DOHH2 (cell line): ENCODE measurements at regions not wholly inside any gene's neighbourhood (a gene's known extent, or its start where the extent isn't known, plus 50 kb on each side); places are given as distances from the start of the nearest gene placed in this dataset.

ENCODE experiments used
- H3F3A ChIP-seq: fragments of 200-600 bp; sonication (generic), shearing (Covaris generic); 2 replicates; pipeline ENCODE4 v1.6.0; 2016; ENCODE audit warnings: antibody characterized with exemption, mild to moderate bottlenecking; ENCODE audit not compliant: control insufficient read depth, insufficient read depth
- H3K27ac ChIP-seq: fragments of 200-600 bp; sonication (generic); 2 replicates; pipeline ENCODE4 v1.5.1; 2014; ENCODE audit warnings: low read depth, mild to moderate bottlenecking, low read length, moderate library complexity
- H3K27me3 ChIP-seq: fragments of 200-600 bp; sonication (generic); 2 replicates; pipeline ENCODE4 v1.6.1; 2014; ENCODE audit warnings: mild to moderate bottlenecking, low read length, mixed read lengths; ENCODE audit not compliant: control insufficient read depth
- H3K36me3 ChIP-seq: fragments of 200-600 bp; sonication (generic); 2 replicates; pipeline ENCODE4 v1.6.1; 2014; ENCODE audit warnings: mild to moderate bottlenecking, low read length, moderate library complexity, mixed read lengths; ENCODE audit not compliant: control insufficient read depth
- H3K4me1 ChIP-seq: fragments of 200-600 bp; sonication (generic); 2 replicates; pipeline ENCODE4 v1.6.1; 2014; ENCODE audit warnings: mild to moderate bottlenecking, low read length, mixed read lengths; ENCODE audit not compliant: control insufficient read depth
- H3K4me2 ChIP-seq: fragments of 200-600 bp; sonication (generic); 2 replicates; pipeline ENCODE4 v1.6.0; 2014; ENCODE audit warnings: mild to moderate bottlenecking, low read length, moderate library complexity
- H3K4me3 ChIP-seq: fragments of 200-600 bp; sonication (generic); 2 replicates; pipeline ENCODE4 v1.5.1; 2014; ENCODE audit warnings: mild to moderate bottlenecking, low read length, mixed read lengths
- H3K79me2 ChIP-seq: fragments of 200-600 bp; sonication (generic); 2 replicates; pipeline ENCODE4 v1.6.1; 2014; ENCODE audit warnings: mild to moderate bottlenecking, low read length, mixed read lengths; ENCODE audit not compliant: control insufficient read depth
- H3K9me2 ChIP-seq: fragments of 200-600 bp; sonication (generic); replicated peaks from 2 replicates; pipeline ENCODE4 v1.6.1; 2014; ENCODE audit warnings: mild to moderate bottlenecking, low read length, mixed read lengths; ENCODE audit not compliant: control insufficient read depth
- H3K9me3 ChIP-seq: fragments of 200-600 bp; sonication (generic); 2 replicates; pipeline ENCODE4 v1.6.1; 2014; ENCODE audit warnings: antibody characterized with exemption, low read length, mixed read lengths; ENCODE audit not compliant: control insufficient read depth, insufficient read depth
- H4K20me1 ChIP-seq: fragments of 200-600 bp; sonication (generic); 2 replicates; pipeline ENCODE4 v1.6.0; 2014; ENCODE audit warnings: low read depth, mild to moderate bottlenecking, antibody characterized with exemption, low read length, moderate library complexity; ENCODE audit not compliant: control insufficient read depth, insufficient read depth
- CTCF ChIP-seq: fragments of 200-600 bp; sonication (generic); IDR thresholded peaks from one replicate; pipeline ENCODE4 v1.5.1; 2014; ENCODE audit warnings: antibody characterized with exemption, mild to moderate bottlenecking, low read depth, low read length; ENCODE audit not compliant: poor library complexity, severe bottlenecking
- EZH2phosphoT487 ChIP-seq: fragments of 200-600 bp; sonication (generic); IDR thresholded peaks from 2 replicates; pipeline ENCODE4 v1.6.1; 2017; ENCODE audit warnings: borderline replicate concordance, mild to moderate bottlenecking, antibody characterized with exemption, low read length, moderate library complexity, mixed read lengths

GRCh38 chr16:51710905-51711563 is 560.0 kb upstream of the SALL1 start:
- Histone ChIP-seq H3K9me2 (no peaks in the 10 kb centered on the region), H3K79me2 (no peaks in the 10 kb centered on the region), H4K20me1 (no peaks in the 10 kb centered on the region), H3K4me3 (no peak overlapping the region), H3K27me3 (no peaks in the 10 kb centered on the region), H3K4me1 (no peaks in the 10 kb centered on the region), H3F3A (no peaks in the 10 kb centered on the region), H3K4me2 (no peak overlapping the region), H3K9me3 (no peaks in the 10 kb centered on the region), H3K36me3 (no peaks in the 10 kb centered on the region), H3K27ac (no peak overlapping the region)
- TF ChIP-seq CTCF (no peak), EZH2phosphoT487 (no peak)

GRCh38 chr16:51710186-51710585 is 559.1 kb upstream of the SALL1 start:
- H3K4me3 ChIP-seq, result no peak overlapping the region
- H3K79me2 ChIP-seq, result no peaks in the 10 kb centered on the region
- H3F3A ChIP-seq, result no peaks in the 10 kb centered on the region
- no peaks in the 10 kb centered on the region for H3K9me2 ChIP-seq
- no peak overlapping the region for H3K4me2 ChIP-seq
- H3K36me3 ChIP-seq, result no peaks in the 10 kb centered on the region
- H3K9me3 ChIP-seq, result no peaks in the 10 kb centered on the region
- H3K27ac ChIP-seq, result no peak overlapping the region
- no peaks in the 10 kb centered on the region for H3K27me3 ChIP-seq
- TF ChIP-seq EZH2phosphoT487, result no peak
- no peak for TF ChIP-seq CTCF
- H4K20me1 ChIP-seq, result no peaks in the 10 kb centered on the region
- H3K4me1 ChIP-seq, result no peaks in the 10 kb centered on the region

- no peak for TF ChIP-seq CTCF
- TF ChIP-seq EZH2phosphoT487, result no peak
- Histone ChIP-seq H3K4me3 (no peak overlapping the region), H3K4me2 (no peak overlapping the region), H3F3A (no peaks in the 10 kb centered on the region), H3K36me3 (no peaks in the 10 kb centered on the region), H3K4me1 (no peaks in the 10 kb centered on the region), H3K79me2 (no peaks in the 10 kb centered on the region), H3K27me3 (no peaks in the 10 kb centered on the region), H3K9me3 (no peaks in the 10 kb centered on the region), H4K20me1 (no peaks in the 10 kb centered on the region), H3K27ac (no peak overlapping the region), H3K9me2 (no peaks in the 10 kb centered on the region)
Measured at GRCh38 chr16:51708861-51709260, 557.8 kb upstream of the SALL1 start.
